Bone marrow (tissue), 2 donors: ENCODE measurements at regions not wholly inside any gene's neighbourhood (a gene's known extent, or its start where the extent isn't known, plus 50 kb on each side); places are given as distances from the start of the nearest gene placed in this dataset.
"Not testable (repeated sequence)": the region's sequence is repeated elsewhere in the genome, so short reads cannot be mapped to it uniquely, and the experiment has no call there.

Source experiments
- DNase-seq, 2 donors: peaks; one replicate each; lab custom pipeline; 2025; lab: John Stamatoyannopoulos, UW

- not testable (repeated sequence) for DNase-seq
Measured at GRCh38 chr10:29725927-29726326, 91.2 kb upstream of the SVIL start.

GRCh38 chr10:29725133-29725720, 90.5 kb upstream of the SVIL start:
- peak in 1 of 2 donors; percentile 78 for DNase-seq

GRCh38 chr10:29723726-29724125, 89.0 kb upstream of the SVIL start:
- no peak for DNase-seq

GRCh38 chr10:29722777-29723176, 88.0 kb upstream of the SVIL start:
- DNase-seq, result no peak

- no peak for DNase-seq
Measured at GRCh38 chr10:29720149-29720548, 85.4 kb upstream of the SVIL start.

GRCh38 chr10:29719281-29719675, 84.5 kb upstream of the SVIL start:
- no peak for DNase-seq

GRCh38 chr10:29715296-29715695, 80.5 kb upstream of the SVIL start:
- no peak for DNase-seq

- no peak for DNase-seq
Measured at GRCh38 chr10:29714096-29714874, 79.5 kb upstream of the SVIL start.

- DNase-seq, result no peak
Measured at GRCh38 chr10:29713450-29713849, 78.7 kb upstream of the SVIL start.

GRCh38 chr10:29712108-29712507, 77.3 kb upstream of the SVIL start:
- no peak for DNase-seq

GRCh38 chr10:29710128-29710527, 75.4 kb upstream of the SVIL start:
- DNase-seq, result no peak

- no peak for DNase-seq
Measured at GRCh38 chr10:29709484-29710002, 74.8 kb upstream of the SVIL start.

GRCh38 chr10:29703271-29703670, 68.5 kb upstream of the SVIL start:
- DNase-seq, result no peak

- DNase-seq, result peak in 1 of 2 donors; percentile 43
Measured at GRCh38 chr10:29702273-29703164, 67.7 kb upstream of the SVIL start.

GRCh38 chr10:29701306-29701705, 66.5 kb upstream of the SVIL start:
- DNase-seq, result no peak

- no peak for DNase-seq
Measured at GRCh38 chr10:29699621-29700020, 64.8 kb upstream of the SVIL start.

GRCh38 chr10:29698773-29699490, 64.2 kb upstream of the SVIL start:
- DNase-seq, result no peak

GRCh38 chr10:29696581-29696980, 61.8 kb upstream of the SVIL start:
- not testable (repeated sequence) for DNase-seq

- no peak for DNase-seq
Measured at GRCh38 chr10:29694121-29694520, 59.4 kb upstream of the SVIL start.

GRCh38 chr10:29692121-29692539, 57.4 kb upstream of the SVIL start:
- DNase-seq, result no peak

- no peak for DNase-seq
Measured at GRCh38 chr10:29691564-29692072, 56.8 kb upstream of the SVIL start.

- peak in 1 of 2 donors; percentile 76 for DNase-seq
Measured at GRCh38 chr10:29689001-29689400, 54.2 kb upstream of the SVIL start.
